ENCODE measurements at regions not wholly inside any gene's neighbourhood (a gene's known extent, or its start where the extent isn't known, plus 50 kb on each side); places are given as distances from the start of the nearest gene placed in this dataset.

GRCh38 chr17:79342376-79342775, 267.8 kb downstream of the ENGASE start:
- TF ChIP-seq GATA3 (IDR thresholded peaks at IDR 0.05; ENCODE audit: low read depth, low read length) (no peak), GATA2 (IDR thresholded peaks at IDR 0.05; ENCODE audit: low read depth, low read length) (no peak)

Measured in SH-SY5Y (cell line).